Ishikawa (cell line): ENCODE measurements at regions not wholly inside any gene's neighbourhood (a gene's known extent, or its start where the extent isn't known, plus 50 kb on each side); places are given as distances from the start of the nearest gene placed in this dataset.

Experiments
- CEBPB ChIP-seq: IDR thresholded peaks from 2 replicates; pipeline ENCODE4 v1.6.1; 2012
- CREB1 ChIP-seq: IDR thresholded peaks from 2 replicates; pipeline ENCODE4 v1.6.1; 2012; ENCODE audit warnings: low read depth
- EGR1 ChIP-seq: IDR thresholded peaks from 2 replicates; pipeline ENCODE4 v1.6.1; 2012
- EP300 ChIP-seq: IDR thresholded peaks from 2 replicates; pipeline ENCODE4 v1.6.1; 2012; ENCODE audit warnings: borderline replicate concordance
- FOXM1 ChIP-seq: IDR thresholded peaks from 2 replicates; pipeline ENCODE4 v1.6.1; 2012; ENCODE audit warnings: low read depth, borderline replicate concordance
- NFIC ChIP-seq: IDR thresholded peaks from 2 replicates; pipeline ENCODE4 v1.6.1; 2012
- RAD21 ChIP-seq: IDR thresholded peaks from 2 replicates; pipeline ENCODE4 v1.6.1; 2012; ENCODE audit warnings: low read depth
- REST ChIP-seq: IDR thresholded peaks from 2 replicates; pipeline ENCODE4 v1.6.1; 2012; ENCODE audit warnings: low read depth, mild to moderate bottlenecking
- TAF1 ChIP-seq: IDR thresholded peaks from 2 replicates; pipeline ENCODE4 v1.6.1; 2012; ENCODE audit warnings: low read depth, mild to moderate bottlenecking
- TEAD4 ChIP-seq: IDR thresholded peaks from 2 replicates; pipeline ENCODE4 v1.6.1; 2012
- USF1 ChIP-seq: IDR thresholded peaks from 2 replicates; pipeline ENCODE4 v1.6.1; 2012
- YY1 ChIP-seq: IDR thresholded peaks from 2 replicates; pipeline ENCODE4 v1.6.1; 2012; ENCODE audit warnings: low read depth
- ZBTB7A ChIP-seq: IDR thresholded peaks from 2 replicates; pipeline ENCODE4 v1.6.1; 2012; ENCODE audit warnings: low read depth
- TF ChIP-seq, protein P1 (sequence below): IDR thresholded peaks from 2 replicates; pipeline ENCODE4 v1.6.1; 2012

DNA sequence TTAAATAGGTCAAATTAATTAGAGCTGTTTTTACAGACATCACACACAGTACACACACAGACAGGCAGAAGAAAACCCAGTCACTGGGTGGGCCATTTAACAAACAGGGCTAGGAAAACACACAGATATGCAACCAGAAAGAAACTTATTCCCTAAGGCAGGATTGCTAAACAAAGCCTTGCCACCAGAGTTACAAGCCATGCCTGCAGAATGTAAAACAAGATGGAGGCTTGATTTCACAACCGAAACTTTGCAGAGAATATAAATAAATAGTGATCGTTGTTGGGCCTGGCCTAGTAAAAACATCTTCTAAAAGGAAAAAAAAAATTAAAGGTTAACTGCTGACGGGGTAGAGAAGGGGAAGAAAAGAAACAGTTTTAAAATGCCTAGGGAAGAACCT lies 212.3 kb downstream of the NAP1L3 start:
- no peak for TF ChIP-seq CEBPB
- TF ChIP-seq TAF1 = no peak
- TF ChIP-seq, protein P1, sequence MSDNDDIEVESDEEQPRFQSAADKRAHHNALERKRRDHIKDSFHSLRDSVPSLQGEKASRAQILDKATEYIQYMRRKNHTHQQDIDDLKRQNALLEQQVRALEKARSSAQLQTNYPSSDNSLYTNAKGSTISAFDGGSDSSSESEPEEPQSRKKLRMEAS = no peak
- TF ChIP-seq FOXM1 = no peak
- no peak for TF ChIP-seq REST
- no peak for TF ChIP-seq TEAD4
- no peak for TF ChIP-seq USF1
- no peak for TF ChIP-seq RAD21
- TF ChIP-seq CREB1 = no peak
- no peak for TF ChIP-seq NFIC
- TF ChIP-seq YY1 = no peak
- no peak for TF ChIP-seq ZBTB7A
- no peak for TF ChIP-seq EP300
- TF ChIP-seq EGR1 = no peak
